Transverse colon (tissue), 4 donors: ENCODE measurements at regions not wholly inside any gene's neighbourhood (a gene's known extent, or its start where the extent isn't known, plus 50 kb on each side); places are given as distances from the start of the nearest gene placed in this dataset.

Experiments
- CTCF ChIP-seq, 5 experiments: fragments of 200-600 bp in 3 of 5; fragments of 450-650 bp in 2 of 5; sonication (generic) in 3 of 5; IDR thresholded peaks; 1 replicate in 2 of 5; 2 replicates in 3 of 5; pipeline ENCODE4 v1.5.1; 2016 to 2017; ENCODE audit warnings: antibody characterized with exemption in 5 of 5, inconsistent platforms in 3 of 5, mild to moderate bottlenecking in 2 of 5, moderate library complexity in 1 of 5
- POLR2A ChIP-seq: fragments of 450-650 bp; IDR thresholded peaks from one replicate; pipeline ENCODE4 v1.6.1; 2016; ENCODE audit warnings: antibody characterized with exemption, mild to moderate bottlenecking, moderate library complexity
- POLR2AphosphoS5 ChIP-seq, 3 donors: sonication (generic); formaldehyde crosslinking; IDR thresholded peaks; one replicate each; pipeline ENCODE4 v1.6.1; 2016; ENCODE audit warnings: antibody characterized with exemption in 3 of 3

- TF ChIP-seq CTCF (IDR thresholded peaks at IDR 0.05) (no peak), POLR2AphosphoS5 (IDR thresholded peaks at IDR 0.05) (no peak), POLR2A (no peak)
These were observed 55.7 kb upstream of the GPR139 start for GRCh38 chr16:20129375-20129774.
